ENCODE measurements at regions not wholly inside any gene's neighbourhood (a gene's known extent, or its start where the extent isn't known, plus 50 kb on each side); places are given as distances from the start of the nearest gene placed in this dataset.

DNA sequence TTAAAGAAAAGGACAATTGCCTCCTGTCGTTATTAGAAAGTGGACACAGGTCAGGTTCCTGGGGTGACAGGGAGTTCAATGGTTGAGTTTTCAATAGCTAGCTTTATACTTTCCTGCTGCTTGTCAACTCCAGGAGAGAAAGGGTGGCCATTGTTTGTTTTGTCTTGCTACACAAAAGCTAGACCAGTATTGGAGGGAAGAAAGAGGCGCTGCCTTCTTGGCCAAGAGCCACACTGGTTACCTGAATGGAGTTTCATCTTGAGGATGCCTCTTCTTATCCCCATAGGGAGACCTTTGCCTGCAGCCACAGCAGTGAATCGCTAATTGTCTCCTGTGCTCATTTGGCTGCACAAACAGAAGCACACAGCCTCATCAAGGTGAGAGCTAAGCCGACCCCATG lies 279.4 kb upstream of the GRIA1 start:
- no peak overlapping the region for H3K9ac ChIP-seq (ENCODE audit: extremely low read depth, low read length, poor library complexity, severe bottlenecking)
- no peaks in the 10 kb centered on the region for H3K4me1 ChIP-seq (ENCODE audit: control insufficient read depth, insufficient read depth, low read length)
- Mint-ChIP-seq H3K36me3 (ENCODE audit: low read depth) (no peaks in the 10 kb centered on the region), H3K4me1 (peaks cover 20% of the 10 kb centered on the region), H3K9me3 (no peaks in the 10 kb centered on the region), H3K4me3 (no peak overlapping the region), H3K27me3 (ENCODE audit: insufficient read depth) (no peaks in the 10 kb centered on the region), H3K27ac (no peak overlapping the region)
- DNase-seq: no peak
- TF ChIP-seq, protein P1, sequence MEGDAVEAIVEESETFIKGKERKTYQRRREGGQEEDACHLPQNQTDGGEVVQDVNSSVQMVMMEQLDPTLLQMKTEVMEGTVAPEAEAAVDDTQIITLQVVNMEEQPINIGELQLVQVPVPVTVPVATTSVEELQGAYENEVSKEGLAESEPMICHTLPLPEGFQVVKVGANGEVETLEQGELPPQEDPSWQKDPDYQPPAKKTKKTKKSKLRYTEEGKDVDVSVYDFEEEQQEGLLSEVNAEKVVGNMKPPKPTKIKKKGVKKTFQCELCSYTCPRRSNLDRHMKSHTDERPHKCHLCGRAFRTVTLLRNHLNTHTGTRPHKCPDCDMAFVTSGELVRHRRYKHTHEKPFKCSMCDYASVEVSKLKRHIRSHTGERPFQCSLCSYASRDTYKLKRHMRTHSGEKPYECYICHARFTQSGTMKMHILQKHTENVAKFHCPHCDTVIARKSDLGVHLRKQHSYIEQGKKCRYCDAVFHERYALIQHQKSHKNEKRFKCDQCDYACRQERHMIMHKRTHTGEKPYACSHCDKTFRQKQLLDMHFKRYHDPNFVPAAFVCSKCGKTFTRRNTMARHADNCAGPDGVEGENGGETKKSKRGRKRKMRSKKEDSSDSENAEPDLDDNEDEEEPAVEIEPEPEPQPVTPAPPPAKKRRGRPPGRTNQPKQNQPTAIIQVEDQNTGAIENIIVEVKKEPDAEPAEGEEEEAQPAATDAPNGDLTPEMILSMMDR (conservative IDR thresholded peaks at IDR 0.05): no peak
- no peaks in the 10 kb centered on the region for H3K36me3 ChIP-seq (ENCODE audit: control insufficient read depth, insufficient read depth, low read length)
- no peaks in the 10 kb centered on the region for H3K9me3 ChIP-seq (ENCODE audit: control insufficient read depth, low read length)
- no peak overlapping the region for H3K27ac ChIP-seq (ENCODE audit: low read depth, low read length)
- WGBS, 2 experiments (ENCODE audit: insufficient coverage in 1 of 2, insufficient read length in 1 of 2): 74 to 79% methylated on average over 3 to 4 of the region's 4 CpGs
- no peak overlapping the region for H3K4me3 ChIP-seq (ENCODE audit: low read length)
- no peaks in the 10 kb centered on the region for H3K27me3 ChIP-seq (ENCODE audit: control insufficient read depth, insufficient read depth, low read length, poor library complexity, severe bottlenecking)

DNA sequence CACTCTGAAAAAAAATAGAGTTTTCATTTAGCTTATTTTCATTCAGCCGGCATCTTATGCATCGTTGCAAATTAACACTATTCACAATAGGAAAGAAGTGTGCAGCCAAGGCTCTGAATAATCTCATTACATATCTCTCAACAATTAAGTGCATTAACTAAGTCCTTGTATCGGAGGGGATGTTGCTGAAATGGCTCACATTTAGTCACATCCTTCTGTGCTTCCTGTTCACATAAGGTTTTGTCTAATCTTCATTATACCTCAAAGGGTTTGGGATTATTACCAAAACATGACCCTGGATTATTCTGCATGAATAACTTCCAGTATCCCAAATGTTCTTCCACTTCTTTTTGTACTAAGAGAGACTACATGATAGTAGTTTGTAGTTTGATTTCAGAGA lies 278.0 kb upstream of the GRIA1 start:
- TF ChIP-seq, protein P1 (conservative IDR thresholded peaks at IDR 0.05): no peak
- DNase-seq: no peak
- H3K9me3 ChIP-seq (ENCODE audit: control insufficient read depth, low read length): peaks cover 4% of the 10 kb centered on the region
- H3K27me3 ChIP-seq (ENCODE audit: control insufficient read depth, insufficient read depth, low read length, poor library complexity, severe bottlenecking): no peaks in the 10 kb centered on the region
- H3K9me3 Mint-ChIP-seq: peaks cover 8% of the 10 kb centered on the region
- H3K4me3 ChIP-seq (ENCODE audit: low read length): no peak overlapping the region
- H3K27ac Mint-ChIP-seq: no peak overlapping the region
- no peak overlapping the region for H3K27ac ChIP-seq (ENCODE audit: low read depth, low read length)
- WGBS, 2 experiments (ENCODE audit: insufficient coverage in 1 of 2, insufficient read length in 1 of 2): 98 to 100% methylated on average over 3 of the region's 3 CpGs
- H3K4me3 Mint-ChIP-seq: no peak overlapping the region
- H3K36me3 Mint-ChIP-seq (ENCODE audit: low read depth): no peaks in the 10 kb centered on the region
- H3K4me1 ChIP-seq (ENCODE audit: control insufficient read depth, insufficient read depth, low read length): no peaks in the 10 kb centered on the region
- H3K9ac ChIP-seq (ENCODE audit: extremely low read depth, low read length, poor library complexity, severe bottlenecking): no peak overlapping the region
- H3K36me3 ChIP-seq (ENCODE audit: control insufficient read depth, insufficient read depth, low read length): no peaks in the 10 kb centered on the region
- H3K4me1 Mint-ChIP-seq: peaks cover 20% of the 10 kb centered on the region
- H3K27me3 Mint-ChIP-seq (ENCODE audit: insufficient read depth): no peaks in the 10 kb centered on the region

DNA sequence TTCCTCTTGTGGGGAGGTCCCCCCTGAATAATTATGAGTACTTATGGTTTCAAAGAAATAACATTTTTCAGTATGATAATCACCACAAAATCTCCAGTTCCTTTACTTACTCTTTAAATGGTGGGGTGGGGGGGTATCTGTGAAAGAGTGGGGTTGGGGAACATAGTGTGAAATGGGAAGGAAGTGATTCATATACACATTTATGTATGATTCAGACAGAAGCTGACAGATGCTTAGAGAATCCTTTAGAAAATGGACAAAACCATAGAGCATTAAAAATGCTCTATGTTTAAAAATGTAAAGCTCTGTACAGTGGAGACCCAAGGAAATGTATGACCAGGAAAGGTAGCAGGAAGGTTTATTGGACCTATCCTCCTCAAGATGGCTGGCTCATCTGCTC lies 267.5 kb upstream of the GRIA1 start:
- H3K9me3 Mint-ChIP-seq: peaks cover 9% of the 10 kb centered on the region

More for the DNA sequence above, 267.5 kb upstream of the GRIA1 start:
- H3K36me3 Mint-ChIP-seq (ENCODE audit: low read depth): no peaks in the 10 kb centered on the region
- Histone ChIP-seq H3K27me3 (ENCODE audit: control insufficient read depth, insufficient read depth, low read length, poor library complexity, severe bottlenecking) (no peaks in the 10 kb centered on the region), H3K9ac (ENCODE audit: extremely low read depth, low read length, poor library complexity, severe bottlenecking) (no peak overlapping the region), H3K27ac (ENCODE audit: low read depth, low read length) (no peak overlapping the region), H3K36me3 (ENCODE audit: control insufficient read depth, insufficient read depth, low read length) (no peaks in the 10 kb centered on the region), H3K9me3 (ENCODE audit: control insufficient read depth, low read length) (peaks cover 1% of the 10 kb centered on the region), H3K4me1 (ENCODE audit: control insufficient read depth, insufficient read depth, low read length) (no peaks in the 10 kb centered on the region), H3K4me3 (ENCODE audit: low read length) (no peak overlapping the region)
- TF ChIP-seq, protein P1 (conservative IDR thresholded peaks at IDR 0.05): no peak
- no peak overlapping the region for H3K27ac Mint-ChIP-seq
- H3K4me3 Mint-ChIP-seq: no peak overlapping the region
- H3K4me1 Mint-ChIP-seq: no peaks in the 10 kb centered on the region
- no peak for DNase-seq
- no peaks in the 10 kb centered on the region for H3K27me3 Mint-ChIP-seq (ENCODE audit: insufficient read depth)

Data from endodermal cell (in vitro differentiated cells).